IMR-90 (cell line): ENCODE measurements at regions not wholly inside any gene's neighbourhood (a gene's known extent, or its start where the extent isn't known, plus 50 kb on each side); places are given as distances from the start of the nearest gene placed in this dataset.

ENCODE experiments used
- ATAC-seq: fragments of 200-7000 bp; cut with Tn5 transposase; 2 replicates; pipeline ENCODE4 v1.9.1; 2020; ENCODE audit warnings: low read depth, mild to moderate bottlenecking, moderate library complexity
- BruUV-seq: library from RNA; stranded (reverse); fragments of 400-500 nt; replicated peaks from 2 replicates; lab custom pipeline; 2021; lab: Mats Ljungman, UMichigan
- CTCF ChIA-PET: fragments of 300-600 bp; formaldehyde crosslinking; extraction: SDS; loops from one replicate; lab custom pipeline; 2021; ENCODE audit warnings: antibody characterized with exemption; lab: Yijun Ruan, JAX
- POLR2A ChIA-PET: fragments of 300-600 bp; sonication (Branson Sonifier 250); formaldehyde crosslinking; loops from one replicate; lab custom pipeline; 2022; ENCODE audit warnings: antibody characterized with exemption; ENCODE audit not compliant: unreplicated experiment; lab: Charles Lee
- DNase-seq: peaks from one replicate; pipeline ENCODE4 v3.0.0; 2013
- H2AFZ ChIP-seq: replicated peaks from 2 replicates; pipeline ENCODE3; 2013; ENCODE audit warnings: low read length, mild to moderate bottlenecking; ENCODE audit not compliant: poor library complexity
- H2AK5ac ChIP-seq: 2 replicates; pipeline ENCODE4 v1.6.1; 2013; ENCODE audit warnings: low read depth, low read length, inconsistent platforms
- H2AK9ac ChIP-seq: replicated peaks from 2 replicates; pipeline ENCODE3; 2013; ENCODE audit warnings: mild to moderate bottlenecking, low read depth, low read length, moderate library complexity; ENCODE audit not compliant: poor library complexity
- H2BK120ac ChIP-seq: 2 replicates; pipeline ENCODE4 v1.6.1; 2013; ENCODE audit warnings: low read depth, low read length, inconsistent platforms
- H2BK15ac ChIP-seq: 3 replicates; pipeline ENCODE4 v1.6.1; 2013; ENCODE audit warnings: low read depth, low read length, inconsistent platforms
- H2BK20ac ChIP-seq: 2 replicates; pipeline ENCODE4 v1.6.1; 2013; ENCODE audit warnings: low read depth, mild to moderate bottlenecking, inconsistent platforms, low read length, moderate library complexity
- H2BK5ac ChIP-seq: 2 replicates; pipeline ENCODE4 v1.6.1; 2013; ENCODE audit warnings: mild to moderate bottlenecking, low read depth, low read length, inconsistent platforms; ENCODE audit not compliant: poor library complexity, severe bottlenecking
- H3K14ac ChIP-seq: replicated peaks from 2 replicates; pipeline ENCODE4 v1.6.1; 2013; ENCODE audit warnings: low read depth, low read length, inconsistent platforms
- H3K18ac ChIP-seq: 2 replicates; pipeline ENCODE4 v1.6.1; 2013; ENCODE audit warnings: low read depth, low read length, control low read depth
- H3K23ac ChIP-seq: 2 replicates; pipeline ENCODE4 v1.6.1; 2013; ENCODE audit warnings: low read depth, low read length, inconsistent platforms
- H3K27ac ChIP-seq: 2 replicates; pipeline ENCODE4 v1.5.1; 2013; ENCODE audit warnings: mild to moderate bottlenecking, control low read depth, low read length; ENCODE audit not compliant: insufficient read depth
- H3K27me3 ChIP-seq: 2 replicates; pipeline ENCODE4 v1.6.1; 2013; ENCODE audit warnings: low read length; ENCODE audit not compliant: control insufficient read depth, insufficient read depth
- H3K36me3 ChIP-seq: 2 replicates; pipeline ENCODE4 v1.6.1; 2013; ENCODE audit warnings: low read length, mixed read lengths; ENCODE audit not compliant: control insufficient read depth, insufficient read depth
- H3K4ac ChIP-seq: 2 replicates; pipeline ENCODE4 v1.6.1; 2013; ENCODE audit warnings: low read depth, low read length, inconsistent platforms
- H3K4me1 ChIP-seq: 2 replicates; pipeline ENCODE4 v1.6.1; 2013; ENCODE audit warnings: low read length, mixed read lengths; ENCODE audit not compliant: control insufficient read depth, insufficient read depth
- H3K4me2 ChIP-seq: 2 replicates; pipeline ENCODE4 v1.6.1; 2013; ENCODE audit warnings: low read depth, mild to moderate bottlenecking, control low read depth, low read length, moderate library complexity
- H3K4me3 ChIP-seq: 2 replicates; pipeline ENCODE4 v1.5.1; 2013; ENCODE audit warnings: low read depth, mild to moderate bottlenecking, control low read depth, low read length, moderate library complexity; ENCODE audit not compliant: insufficient read depth
- H3K56ac ChIP-seq: 2 replicates; pipeline ENCODE4 v1.6.1; 2013; ENCODE audit warnings: low read length, inconsistent platforms; ENCODE audit not compliant: insufficient read depth; ENCODE audit errors: extremely low read depth
- H3K79me1 ChIP-seq, 2 experiments: 2 replicates each; pipeline ENCODE4 v1.6.1; 2013; ENCODE audit warnings: low read length in 2 of 2, inconsistent platforms in 1 of 2, low read depth in 1 of 2
- H3K9ac ChIP-seq: 2 replicates; pipeline ENCODE4 v1.6.1; 2013; ENCODE audit warnings: low read depth, low read length, control low read depth
- H3K9me1 ChIP-seq: 2 replicates; pipeline ENCODE4 v1.6.1; 2013; ENCODE audit warnings: low read length, inconsistent platforms; ENCODE audit not compliant: insufficient read depth
- H3K9me3 ChIP-seq: 2 replicates; pipeline ENCODE4 v1.6.1; 2013; ENCODE audit warnings: low read length; ENCODE audit not compliant: control insufficient read depth, insufficient read depth
- H4K20me1 ChIP-seq: 2 replicates; pipeline ENCODE4 v1.6.1; 2013; ENCODE audit warnings: low read length, inconsistent platforms; ENCODE audit not compliant: insufficient read depth
- H4K5ac ChIP-seq: 2 replicates; pipeline ENCODE4 v1.6.1; 2013; ENCODE audit warnings: mild to moderate bottlenecking, low read depth, low read length, control low read depth
- H4K8ac ChIP-seq, 2 experiments: 2 replicates each; pipeline ENCODE4 v1.6.1; 2013; ENCODE audit warnings: low read depth in 2 of 2, low read length in 2 of 2, control low read depth in 1 of 2, inconsistent platforms in 1 of 2
- H4K91ac ChIP-seq: 2 replicates; pipeline ENCODE4 v1.6.1; 2013; ENCODE audit warnings: low read depth, low read length, inconsistent platforms; ENCODE audit not compliant: insufficient read depth
- CEBPB ChIP-seq: IDR thresholded peaks from 2 replicates; pipeline ENCODE4 v1.6.1; 2012; ENCODE audit warnings: low read depth, low read length, improper control_type of control experiment
- FOS ChIP-seq: fragments of 150-350 bp; IDR thresholded peaks from 2 replicates; pipeline ENCODE4 v1.6.1; 2016; ENCODE audit warnings: low read depth, low read length
- MAZ ChIP-seq: IDR thresholded peaks from 2 replicates; pipeline ENCODE4 v1.6.1; 2012; ENCODE audit warnings: low read depth, mild to moderate bottlenecking, low read length, improper control_type of control experiment, moderate library complexity, borderline replicate concordance
- NFE2L2 ChIP-seq: fragments of 150-350 bp; IDR thresholded peaks from 2 replicates; pipeline ENCODE4 v1.6.1; 2016; ENCODE audit warnings: low read depth, mild to moderate bottlenecking, low read length
- RAD21 ChIP-seq: IDR thresholded peaks from 2 replicates; pipeline ENCODE4 v1.6.1; 2012; ENCODE audit warnings: low read length, improper control_type of control experiment
- RCOR1 ChIP-seq: IDR thresholded peaks from 2 replicates; pipeline ENCODE4 v1.6.1; 2012; ENCODE audit warnings: mild to moderate bottlenecking, low read length, improper control_type of control experiment; ENCODE audit not compliant: insufficient replicate concordance
- WGBS, 2 experiments: methylation state at CpG; one replicate each; pipeline versions ENCODE4 v1.1.5 to v1.1.7; 2013; ENCODE audit warnings: missing lambda C conversion rate in 2 of 2; ENCODE audit not compliant: insufficient read length in 1 of 2; ENCODE audit errors: extremely low coverage in 2 of 2; 5-methylcytosine and 5-hydroxymethylcytosine counted together
- dilution Hi-C: fragments of 300-500 bp; cut with HindIII; formaldehyde crosslinking; loops from one replicate; pipeline ENCODE4 v1.14.3; 2018; ENCODE audit warnings: low sequenced_read_pairs; ENCODE audit not compliant: unreplicated experiment
- in situ Hi-C: fragments of 300-500 bp; cut with MboI; formaldehyde crosslinking; loops from 3 replicates; pipeline ENCODE4 v1.14.3; 2019; ENCODE audit warnings: low sequenced_read_pairs, inconsistent platforms, mixed read lengths
- intact Hi-C: fragments of 100-400 bp; cut with micrococcal nuclease; formaldehyde crosslinking; loops from 2 replicates; pipeline ENCODE4 v1.10.0; 2022

GRCh38 chr9:126049896-126050604 is 276.6 kb upstream of the MVB12B start:
- H4K8ac ChIP-seq: no peak overlapping the region
- no peak overlapping the region for H2BK5ac ChIP-seq
- H3K4me1 ChIP-seq: no peaks in the 10 kb centered on the region
- H2BK15ac ChIP-seq: no peak overlapping the region
- H3K4me3 ChIP-seq: no peak overlapping the region
- H2BK20ac ChIP-seq: no peak overlapping the region
- intact Hi-C loops (loop anchor here (10.0 kb wide), 1 partner anchor 305 kb away; the partner anchor contains the start of gene PBX3), dilution Hi-C loops (no loop called here), in situ Hi-C loops (no loop called here)
- H4K91ac ChIP-seq: no peak overlapping the region
- no peak overlapping the region for H3K23ac ChIP-seq
- H3K27ac ChIP-seq: no peak overlapping the region
- no TSS peak for BruUV-seq
- H3K9me3 ChIP-seq: peaks cover 8% of the 10 kb centered on the region
- no peak overlapping the region for H2AK9ac ChIP-seq
- no peak overlapping the region for H3K4ac ChIP-seq
- H2AFZ ChIP-seq: no peak overlapping the region
- no peak overlapping the region for H3K56ac ChIP-seq
- ChIA-PET CTCF (no interaction called here), POLR2A (no interaction called here)
- no peak overlapping the region for H4K5ac ChIP-seq
- no peak overlapping the region for H3K14ac ChIP-seq
- H3K79me1 ChIP-seq: no peaks in the 10 kb centered on the region
- H3K27me3 ChIP-seq: peaks cover 43% of the 10 kb centered on the region
- H3K9me1 ChIP-seq: no peaks in the 10 kb centered on the region
- no peak overlapping the region for H2AK5ac ChIP-seq
- H3K18ac ChIP-seq: no peak overlapping the region
- H3K36me3 ChIP-seq: no peaks in the 10 kb centered on the region
- no peak overlapping the region for H2BK120ac ChIP-seq
- H3K4me2 ChIP-seq: no peak overlapping the region
- DNase-seq: no peak
- no peak for ATAC-seq
- H4K20me1 ChIP-seq: no peaks in the 10 kb centered on the region
- 91% methylated on average over 7 of the region's 26 CpGs; no CpG with 5 or more reads in 1 of the 2 experiments for WGBS, 2 experiments
- no peak overlapping the region for H3K9ac ChIP-seq
- TF ChIP-seq MAZ (no peak), RCOR1 (no peak), CEBPB (no peak), FOS (no peak), RAD21 (no peak), NFE2L2 (no peak)
